ENCODE measurements at regions not wholly inside any gene's neighbourhood (a gene's known extent, or its start where the extent isn't known, plus 50 kb on each side); places are given as distances from the start of the nearest gene placed in this dataset.

DNA sequence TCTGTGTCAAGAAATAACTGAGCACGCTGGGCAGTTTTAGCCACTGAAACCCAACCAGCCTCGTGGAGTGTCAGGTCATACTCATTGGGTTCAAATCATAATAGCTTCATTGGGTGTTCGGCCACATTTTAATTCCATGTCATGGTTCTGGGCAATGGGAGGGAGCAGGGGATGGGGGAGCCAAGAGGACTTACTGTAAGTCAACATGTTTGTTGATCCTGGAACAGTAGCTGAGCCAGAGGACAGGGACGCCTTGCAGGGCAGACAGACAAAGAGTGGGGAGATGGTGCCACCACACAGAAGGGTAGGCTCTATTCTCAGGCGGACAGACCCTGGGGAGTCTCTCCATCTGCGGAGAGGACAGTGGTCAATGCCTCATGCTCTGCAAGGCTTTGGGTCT is 161.1 kb downstream of the ZBTB18 start:
- H3K4me3 ChIP-seq (ENCODE audit: low read depth, low read length, poor library complexity, severe bottlenecking) = no peak overlapping the region
- H3K9me3 ChIP-seq (ENCODE audit: low read length) = no peaks in the 10 kb centered on the region
- H4K20me1 ChIP-seq (ENCODE audit: insufficient read depth, low read length) = no peaks in the 10 kb centered on the region
- no peaks in the 10 kb centered on the region for H3F3A ChIP-seq (ENCODE audit: insufficient read depth, low read length)
- no peaks in the 10 kb centered on the region for H3K27me3 ChIP-seq (ENCODE audit: insufficient read depth, low read length)
- no peak overlapping the region for H3K27ac ChIP-seq (ENCODE audit: low read depth, low read length, poor library complexity, severe bottlenecking)
- TF ChIP-seq EZH2 (IDR thresholded peaks at IDR 0.05; ENCODE audit: borderline replicate concordance, low read length) (no peak), CTCF (IDR thresholded peaks at IDR 0.05; ENCODE audit: low read length) (no peak)
- no peak overlapping the region for H3K4me2 ChIP-seq (ENCODE audit: low read length)
- no peaks in the 10 kb centered on the region for H3K79me2 ChIP-seq (ENCODE audit: insufficient read depth, low read length)
- H3K4me1 ChIP-seq (ENCODE audit: insufficient read depth, low read length, severe bottlenecking) = no peaks in the 10 kb centered on the region
- no peak overlapping the region for H3K9ac ChIP-seq (ENCODE audit: low read length)
- H3K36me3 ChIP-seq (ENCODE audit: insufficient read depth, low read length) = no peaks in the 10 kb centered on the region
- no peak overlapping the region for H2AFZ ChIP-seq (ENCODE audit: low read length)
- no peaks in the 10 kb centered on the region for H3K9me2 ChIP-seq (ENCODE audit: low read depth, low read length)

DNA sequence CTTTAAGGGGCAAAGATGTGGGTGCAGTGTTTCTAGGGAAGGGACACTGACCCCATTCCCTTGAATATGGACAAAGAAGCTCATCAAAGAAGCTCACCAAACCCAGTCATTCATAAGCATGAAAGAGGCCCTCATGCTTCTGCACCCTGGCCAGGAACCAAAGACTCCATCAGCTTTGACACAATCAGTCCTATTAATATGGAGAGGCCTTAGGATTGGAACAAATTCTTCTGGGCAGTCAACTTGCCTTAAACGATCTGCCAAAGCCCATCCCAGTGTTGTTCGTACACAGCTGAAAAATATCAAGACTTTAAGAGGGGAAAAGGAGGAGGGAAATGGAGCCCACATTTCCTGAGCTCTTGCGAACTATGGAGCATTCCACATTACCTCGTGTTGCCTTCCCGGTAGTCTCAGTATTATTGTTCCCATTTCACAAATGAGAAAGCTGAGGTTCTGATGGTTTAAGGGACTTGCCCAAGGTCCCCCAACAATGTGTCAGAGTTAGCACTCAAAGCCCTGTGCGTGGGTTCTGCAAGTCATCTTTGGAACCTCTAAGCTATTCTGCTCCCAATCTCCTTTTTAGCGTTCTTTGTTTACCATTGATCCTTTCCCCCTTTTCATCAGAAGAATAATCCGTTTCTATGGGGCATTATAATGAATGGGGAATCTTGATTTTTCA is 161.9 kb downstream of the ZBTB18 start:
- no peaks in the 10 kb centered on the region for H3K9me3 ChIP-seq (ENCODE audit: low read length)
- H4K20me1 ChIP-seq (ENCODE audit: insufficient read depth, low read length) = no peaks in the 10 kb centered on the region
- H3K4me1 ChIP-seq (ENCODE audit: insufficient read depth, low read length, severe bottlenecking) = no peaks in the 10 kb centered on the region
- no peaks in the 10 kb centered on the region for H3K79me2 ChIP-seq (ENCODE audit: insufficient read depth, low read length)
- H3K9ac ChIP-seq (ENCODE audit: low read length) = no peak overlapping the region
- no peaks in the 10 kb centered on the region for H3K9me2 ChIP-seq (ENCODE audit: low read depth, low read length)
- no peak overlapping the region for H2AFZ ChIP-seq (ENCODE audit: low read length)
- H3K4me3 ChIP-seq (ENCODE audit: low read depth, low read length, poor library complexity, severe bottlenecking) = no peak overlapping the region
- no peaks in the 10 kb centered on the region for H3F3A ChIP-seq (ENCODE audit: insufficient read depth, low read length)
- no peak for TF ChIP-seq EZH2 (IDR thresholded peaks at IDR 0.05; ENCODE audit: borderline replicate concordance, low read length)
- TF ChIP-seq CTCF (IDR thresholded peaks at IDR 0.05; ENCODE audit: low read length) = no peak
- H3K36me3 ChIP-seq (ENCODE audit: insufficient read depth, low read length) = no peaks in the 10 kb centered on the region
- no peak overlapping the region for H3K27ac ChIP-seq (ENCODE audit: low read depth, low read length, poor library complexity, severe bottlenecking)
- H3K4me2 ChIP-seq (ENCODE audit: low read length) = no peak overlapping the region
- no peaks in the 10 kb centered on the region for H3K27me3 ChIP-seq (ENCODE audit: insufficient read depth, low read length)

- Histone ChIP-seq H3K4me1 (ENCODE audit: insufficient read depth, low read length, severe bottlenecking) (no peaks in the 10 kb centered on the region), H3K79me2 (ENCODE audit: insufficient read depth, low read length) (no peaks in the 10 kb centered on the region), H3K4me3 (ENCODE audit: low read depth, low read length, poor library complexity, severe bottlenecking) (no peak overlapping the region), H3K36me3 (ENCODE audit: insufficient read depth, low read length) (no peaks in the 10 kb centered on the region), H3K4me2 (ENCODE audit: low read length) (no peak overlapping the region), H3K9ac (ENCODE audit: low read length) (no peak overlapping the region), H3K27me3 (ENCODE audit: insufficient read depth, low read length) (no peaks in the 10 kb centered on the region), H3F3A (ENCODE audit: insufficient read depth, low read length) (no peaks in the 10 kb centered on the region), H3K9me3 (ENCODE audit: low read length) (no peaks in the 10 kb centered on the region), H2AFZ (ENCODE audit: low read length) (no peak overlapping the region), H3K9me2 (ENCODE audit: low read depth, low read length) (no peaks in the 10 kb centered on the region), H3K27ac (ENCODE audit: low read depth, low read length, poor library complexity, severe bottlenecking) (no peak overlapping the region), H4K20me1 (ENCODE audit: insufficient read depth, low read length) (no peaks in the 10 kb centered on the region)
- TF ChIP-seq EZH2 (IDR thresholded peaks at IDR 0.05; ENCODE audit: borderline replicate concordance, low read length) (no peak), CTCF (IDR thresholded peaks at IDR 0.05; ENCODE audit: low read length) (no peak)
These were observed 163.2 kb downstream of the ZBTB18 start for GRCh38 chr1:244214009-244214967.
